ACC112 (cell line): ENCODE measurements at regions not wholly inside any gene's neighbourhood (a gene's known extent, or its start where the extent isn't known, plus 50 kb on each side); places are given as distances from the start of the nearest gene placed in this dataset.
"Not testable (repeated sequence)": the region's sequence is repeated elsewhere in the genome, so short reads cannot be mapped to it uniquely, and the experiment has no call there.

Experiments
- H2AFZ ChIP-seq: fragments of 200-600 bp; sonication (generic); one replicate; pipeline ENCODE4 v1.6.0; 2017; ENCODE audit warnings: antibody characterized with exemption, low read length; ENCODE audit not compliant: unreplicated experiment
- H3K27ac ChIP-seq: fragments of 200-600 bp; sonication (generic); 2 replicates; pipeline ENCODE4 v1.5.1; 2014; ENCODE audit warnings: low read depth, mild to moderate bottlenecking, antibody characterized with exemption, low read length, moderate library complexity
- H3K27me3 ChIP-seq: fragments of 200-600 bp; sonication (generic); 2 replicates; pipeline ENCODE4 v1.6.1; 2014; ENCODE audit warnings: mild to moderate bottlenecking, antibody characterized with exemption, low read length, moderate library complexity, mixed read lengths; ENCODE audit not compliant: insufficient read depth
- H3K36me3 ChIP-seq: fragments of 200-600 bp; sonication (generic); 2 replicates; pipeline ENCODE4 v1.6.1; 2016; ENCODE audit warnings: mild to moderate bottlenecking, antibody characterized with exemption, low read length, moderate library complexity, mixed read lengths; ENCODE audit not compliant: insufficient read depth
- H3K4me1 ChIP-seq: fragments of 200-600 bp; sonication (generic); one replicate; pipeline ENCODE4 v1.6.1; 2016; ENCODE audit warnings: low read length, mixed read lengths; ENCODE audit not compliant: insufficient read depth, unreplicated experiment, control insufficient read depth
- H3K4me3 ChIP-seq: fragments of 200-600 bp; sonication (generic); 2 replicates; pipeline ENCODE4 v1.5.1; 2014; ENCODE audit warnings: mild to moderate bottlenecking, low read depth, low read length
- H3K79me2 ChIP-seq: fragments of 200-600 bp; sonication (generic); one replicate; pipeline ENCODE4 v1.6.0; 2016; ENCODE audit warnings: low read length; ENCODE audit not compliant: control insufficient read depth, unreplicated experiment, insufficient read depth

GRCh38 chr20:48406498-48406897, 421.3 kb downstream of the PREX1 start:
- Histone ChIP-seq H3K27me3 (peaks cover 47% of the 10 kb centered on the region), H3K27ac (no peak overlapping the region), H3K4me3 (no peak overlapping the region), H3K4me1 (no peaks in the 10 kb centered on the region), H3K36me3 (no peaks in the 10 kb centered on the region), H3K79me2 (no peaks in the 10 kb centered on the region), H2AFZ (no peak overlapping the region)

GRCh38 chr20:48405909-48406308, 421.9 kb downstream of the PREX1 start:
- no peaks in the 10 kb centered on the region for H3K36me3 ChIP-seq
- no peaks in the 10 kb centered on the region for H3K79me2 ChIP-seq
- no peak overlapping the region for H2AFZ ChIP-seq
- no peak overlapping the region for H3K4me3 ChIP-seq
- no peaks in the 10 kb centered on the region for H3K4me1 ChIP-seq
- no peak overlapping the region for H3K27ac ChIP-seq
- H3K27me3 ChIP-seq = peaks cover 47% of the 10 kb centered on the region

GRCh38 chr20:48404598-48404997, 423.2 kb downstream of the PREX1 start:
- peaks cover 48% of the 10 kb centered on the region for H3K27me3 ChIP-seq
- no peaks in the 10 kb centered on the region for H3K79me2 ChIP-seq
- no peak overlapping the region for H3K27ac ChIP-seq
- no peaks in the 10 kb centered on the region for H3K36me3 ChIP-seq
- no peaks in the 10 kb centered on the region for H3K4me1 ChIP-seq
- no peak overlapping the region for H2AFZ ChIP-seq
- H3K4me3 ChIP-seq = no peak overlapping the region

- Histone ChIP-seq H3K27ac (no peak overlapping the region), H3K4me1 (no peaks in the 10 kb centered on the region), H3K4me3 (no peak overlapping the region), H3K79me2 (no peaks in the 10 kb centered on the region), H2AFZ (no peak overlapping the region), H3K27me3 (peaks cover 49% of the 10 kb centered on the region), H3K36me3 (no peaks in the 10 kb centered on the region)
Measured at GRCh38 chr20:48403167-48403761, 424.5 kb downstream of the PREX1 start.

GRCh38 chr20:48401359-48401758, 426.4 kb downstream of the PREX1 start:
- Histone ChIP-seq H2AFZ (no peak overlapping the region), H3K4me1 (no peaks in the 10 kb centered on the region), H3K27me3 (peaks cover 53% of the 10 kb centered on the region), H3K27ac (no peak overlapping the region), H3K79me2 (no peaks in the 10 kb centered on the region), H3K36me3 (no peaks in the 10 kb centered on the region), H3K4me3 (no peak overlapping the region)

- Histone ChIP-seq H3K4me1 (no peaks in the 10 kb centered on the region), H3K4me3 (no peak overlapping the region), H3K27me3 (peaks cover 63% of the 10 kb centered on the region), H2AFZ (no peak overlapping the region), H3K27ac (no peak overlapping the region), H3K36me3 (no peaks in the 10 kb centered on the region), H3K79me2 (no peaks in the 10 kb centered on the region)
Measured at GRCh38 chr20:48400009-48400408, 427.8 kb downstream of the PREX1 start.

GRCh38 chr20:48398506-48399449, 429.0 kb downstream of the PREX1 start:
- H3K4me1 ChIP-seq = no peaks in the 10 kb centered on the region
- no peaks in the 10 kb centered on the region for H3K79me2 ChIP-seq
- H3K27me3 ChIP-seq = peaks cover 67% of the 10 kb centered on the region
- no peak overlapping the region for H3K27ac ChIP-seq
- no peak overlapping the region for H2AFZ ChIP-seq
- H3K36me3 ChIP-seq = no peaks in the 10 kb centered on the region
- H3K4me3 ChIP-seq = no peak overlapping the region

- H2AFZ ChIP-seq, H3K4me1 ChIP-seq: not testable (repeated sequence)
Measured at GRCh38 chr20:48396981-48397861, 430.6 kb downstream of the PREX1 start.

GRCh38 chr20:48395816-48396546, 431.8 kb downstream of the PREX1 start:
- H3K79me2 ChIP-seq = no peaks in the 10 kb centered on the region
- H3K27ac ChIP-seq = no peak overlapping the region
- no peak overlapping the region for H3K4me3 ChIP-seq
- peaks cover 51% of the 10 kb centered on the region for H3K27me3 ChIP-seq
- H3K36me3 ChIP-seq = no peaks in the 10 kb centered on the region
- H2AFZ ChIP-seq = no peak overlapping the region
- H3K4me1 ChIP-seq = no peaks in the 10 kb centered on the region

More at GRCh38 chr20:48396981-48397861, 430.6 kb downstream of the PREX1 start:
- H3K36me3 ChIP-seq, H3K4me3 ChIP-seq, H3K79me2 ChIP-seq, H3K27ac ChIP-seq: not testable (repeated sequence)
- H3K27me3 ChIP-seq = peaks cover 56% of the 10 kb centered on the region
